ENCODE measurements at regions not wholly inside any gene's neighbourhood (a gene's known extent, or its start where the extent isn't known, plus 50 kb on each side); places are given as distances from the start of the nearest gene placed in this dataset.
"Not testable (repeated sequence)": the region's sequence is repeated elsewhere in the genome, so short reads cannot be mapped to it uniquely, and the experiment has no call there.

DNA sequence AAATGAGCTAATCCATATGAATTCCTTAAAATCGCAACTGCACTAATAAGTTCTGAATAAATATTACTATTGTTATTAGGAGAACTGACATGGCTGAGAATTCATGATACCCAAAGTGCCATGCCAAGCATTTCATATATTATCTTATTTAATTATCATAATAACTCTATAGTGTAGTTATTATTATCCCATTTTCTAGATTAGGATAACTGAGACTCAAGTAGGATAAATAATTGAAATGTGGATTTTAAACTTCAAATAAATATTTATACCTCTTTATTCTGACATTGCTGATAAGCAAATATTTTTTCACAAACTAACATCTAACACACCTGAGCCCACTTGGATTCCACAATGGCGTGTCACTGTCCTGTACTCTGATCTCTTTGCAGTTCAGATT lies 492.7 kb downstream of the IRS1 start:
- no peak for DNase-seq (ENCODE audit: low read depth in 4 of 4, low spot score in 2 of 4)

DNA sequence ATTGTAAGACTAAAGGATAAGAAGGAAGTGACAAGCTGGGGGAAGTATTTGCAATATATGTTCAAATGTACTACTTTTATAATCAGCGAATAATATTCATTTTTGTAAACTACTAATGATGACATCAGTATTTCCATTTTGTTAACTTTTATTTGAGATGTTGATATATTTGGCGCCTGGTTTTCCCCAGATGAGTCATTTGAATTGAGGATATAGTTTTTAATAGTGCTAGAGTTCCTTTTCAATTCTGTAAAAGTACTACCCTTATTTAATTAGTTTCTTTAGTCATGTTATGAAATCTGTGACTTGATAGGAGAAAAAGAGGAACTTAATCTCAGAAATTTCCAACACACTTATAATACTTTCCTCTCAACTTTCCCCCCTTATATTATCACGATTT lies 495.3 kb downstream of the IRS1 start:
- DNase-seq (ENCODE audit: low read depth in 4 of 4, low spot score in 2 of 4), result no peak

DNA sequence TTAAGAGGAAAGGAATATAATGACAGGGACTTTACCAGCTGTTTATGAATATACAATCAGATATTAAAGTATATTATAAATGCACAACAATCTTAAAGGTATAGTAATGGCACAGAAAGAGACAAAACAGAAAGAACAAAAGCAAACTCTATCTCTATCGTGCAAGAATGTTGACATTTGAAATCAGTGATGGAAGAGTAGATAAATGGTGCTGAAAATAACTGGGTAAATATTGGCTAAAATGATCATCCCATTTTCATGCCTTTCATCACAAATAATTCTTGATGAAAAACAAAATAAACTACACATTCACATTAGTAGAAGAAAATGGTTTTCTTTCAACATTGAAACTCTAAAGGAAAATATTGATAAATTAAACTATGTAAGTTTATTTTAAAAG lies 495.9 kb downstream of the IRS1 start:
- DNase-seq (ENCODE audit: low read depth in 4 of 4, low spot score in 2 of 4), result no peak

DNA sequence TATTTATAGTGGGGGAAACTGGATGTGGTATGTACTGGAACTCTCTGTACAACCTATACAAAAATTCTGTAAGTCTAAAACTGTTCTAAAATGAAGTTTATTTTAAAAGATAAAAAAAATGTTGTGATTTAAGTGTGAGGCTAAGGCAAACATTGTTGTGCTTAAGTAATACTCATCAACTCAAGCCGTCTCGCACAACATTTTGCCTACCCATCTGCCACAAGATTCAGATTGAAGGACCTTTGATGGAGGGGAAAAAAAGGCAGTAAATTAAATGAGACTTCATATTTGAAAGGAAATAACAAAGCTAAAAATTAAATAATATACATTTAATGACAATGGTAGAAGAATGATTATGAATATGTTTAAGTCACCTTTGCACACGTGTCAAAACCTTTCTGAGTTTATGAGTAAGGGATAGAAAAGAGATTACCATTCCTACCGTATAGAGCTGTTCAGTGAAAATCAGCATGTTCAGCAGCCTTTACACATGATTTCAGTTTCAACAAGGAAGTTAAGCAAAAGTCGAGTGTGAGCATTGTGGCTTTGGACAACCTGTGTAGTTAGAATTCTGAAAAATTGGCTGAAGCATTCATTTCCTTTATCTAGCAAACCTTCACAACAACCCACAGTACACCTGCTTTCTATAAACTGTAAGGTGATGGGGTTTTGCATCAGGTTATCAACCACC lies 499.3 kb downstream of the IRS1 start:
- DNase-seq (ENCODE audit: low read depth in 4 of 4, low spot score in 2 of 4), result no peak

DNA sequence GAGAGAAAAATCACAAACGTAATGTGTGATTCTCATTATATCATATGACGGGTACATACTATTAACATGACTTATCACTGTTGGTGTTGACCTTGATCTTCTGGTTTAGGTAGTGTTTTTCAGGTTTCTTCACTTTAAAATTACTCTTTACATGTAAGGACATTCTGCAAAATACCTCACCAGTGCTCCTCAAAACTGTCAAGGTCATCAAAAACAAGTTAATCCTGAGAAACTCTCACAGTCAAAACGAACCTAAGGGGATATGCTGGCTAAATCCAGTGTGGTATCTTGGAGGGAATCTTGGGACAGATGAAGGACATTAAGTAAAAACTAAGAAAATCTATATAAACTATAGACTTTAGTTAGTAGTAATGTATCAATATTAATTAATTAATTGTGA lies 499.8 kb downstream of the IRS1 start:
- DNase-seq (ENCODE audit: low read depth in 4 of 4, low spot score in 2 of 4), result no peak

DNA sequence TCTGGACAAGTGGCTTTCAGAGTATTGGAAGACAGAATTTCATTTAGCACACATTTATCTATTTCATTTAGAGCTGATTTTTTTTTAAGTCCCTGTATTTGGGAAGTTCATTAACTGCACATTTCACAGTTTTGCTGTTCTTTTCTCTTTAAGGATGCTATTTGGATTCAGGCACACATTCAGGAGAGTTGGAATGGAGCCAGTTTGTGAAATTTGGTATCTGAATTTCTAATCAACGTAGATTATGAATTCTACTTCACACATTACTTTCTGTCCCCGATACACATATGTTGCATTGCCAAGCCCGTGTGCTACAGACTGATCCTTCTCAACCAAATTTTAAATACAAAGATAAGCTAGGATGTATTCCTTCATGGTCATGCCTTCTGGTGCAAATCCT lies 503.9 kb downstream of the IRS1 start:
- no peak for DNase-seq (ENCODE audit: low read depth in 4 of 4, low spot score in 2 of 4)

DNA sequence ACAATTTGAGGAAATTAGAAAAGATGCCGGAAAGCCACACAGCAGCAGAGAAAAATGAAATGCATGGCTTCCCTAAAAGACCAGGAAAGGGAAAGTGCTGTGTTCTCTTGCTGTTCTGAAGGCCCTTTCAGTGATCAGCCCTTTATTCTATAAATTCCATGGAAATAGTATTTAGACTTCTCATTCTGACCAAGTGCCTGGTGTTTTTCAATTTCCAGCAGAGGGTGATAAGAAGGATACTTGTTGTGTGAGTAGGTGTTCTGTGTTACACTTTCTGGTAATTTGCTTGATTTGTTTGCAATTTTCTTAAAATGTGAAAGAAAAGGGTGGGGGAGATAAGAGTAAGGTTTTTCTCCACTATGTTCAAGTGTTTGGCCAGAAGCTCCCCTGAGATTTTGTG lies 504.5 kb downstream of the IRS1 start:
- no peak for DNase-seq (ENCODE audit: low read depth in 4 of 4, low spot score in 2 of 4)

DNA sequence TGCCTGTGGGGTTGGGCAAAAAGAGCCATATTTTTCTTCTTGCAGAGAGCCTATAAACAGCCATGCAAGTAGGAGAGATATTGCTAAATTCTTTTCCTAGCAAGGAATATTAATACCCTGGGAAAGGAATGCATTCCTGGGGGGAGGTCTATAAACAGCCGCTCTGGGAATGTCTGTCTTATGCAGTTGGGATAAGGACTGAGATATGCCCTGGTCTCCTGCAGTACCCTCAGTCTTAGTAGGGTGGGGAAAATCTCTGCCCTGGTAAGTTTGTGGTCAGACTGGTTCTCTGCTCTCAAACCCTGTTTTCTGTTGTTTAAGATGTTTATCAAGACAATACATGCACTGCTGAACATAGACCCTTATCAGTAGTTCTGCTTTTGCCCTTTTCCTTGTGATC lies 508.3 kb downstream of the IRS1 start:
- DNase-seq (ENCODE audit: low read depth in 4 of 4, low spot score in 2 of 4), result not testable (repeated sequence)

DNA sequence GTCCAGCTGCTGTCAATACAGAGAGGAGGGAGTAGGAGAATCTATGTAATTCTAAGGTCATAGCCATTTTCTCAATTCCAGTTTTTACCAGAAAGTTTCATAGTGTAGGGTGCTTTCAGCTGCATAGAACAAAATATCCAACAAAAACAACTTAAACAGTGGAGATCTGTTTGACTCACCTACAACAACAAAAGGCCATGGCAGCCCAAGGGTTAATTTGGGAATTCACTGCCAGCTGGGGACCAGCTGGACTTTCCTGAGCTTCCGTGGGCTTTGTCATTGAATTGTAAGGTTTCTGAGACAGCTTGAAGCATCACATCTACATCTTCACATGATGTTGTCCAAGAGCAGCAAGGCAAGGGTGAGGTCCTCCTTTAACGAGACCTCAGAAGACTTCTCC lies 512.7 kb downstream of the IRS1 start:
- DNase-seq (ENCODE audit: low read depth in 4 of 4, low spot score in 2 of 4), result no peak

DNA sequence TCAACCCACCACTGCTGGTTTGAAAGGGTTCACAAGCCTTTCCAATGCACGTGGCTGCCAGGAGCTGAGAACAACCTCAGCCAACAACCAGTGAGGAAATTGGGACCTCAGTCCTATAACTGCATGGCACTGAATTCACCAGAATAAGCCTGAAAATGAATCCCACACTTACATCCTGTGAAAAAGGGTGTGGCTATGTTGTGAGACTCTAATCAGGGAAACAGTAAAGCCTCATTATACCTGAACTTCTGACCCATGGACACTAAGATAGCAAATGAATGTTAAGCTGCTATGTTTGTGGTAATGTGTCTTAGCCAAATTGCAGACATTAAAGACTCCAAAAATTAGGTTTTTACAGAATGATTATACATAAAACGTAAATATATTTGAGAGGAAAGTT lies 515.8 kb downstream of the IRS1 start:
- DNase-seq (ENCODE audit: low read depth in 4 of 4, low spot score in 2 of 4), result no peak

DNA sequence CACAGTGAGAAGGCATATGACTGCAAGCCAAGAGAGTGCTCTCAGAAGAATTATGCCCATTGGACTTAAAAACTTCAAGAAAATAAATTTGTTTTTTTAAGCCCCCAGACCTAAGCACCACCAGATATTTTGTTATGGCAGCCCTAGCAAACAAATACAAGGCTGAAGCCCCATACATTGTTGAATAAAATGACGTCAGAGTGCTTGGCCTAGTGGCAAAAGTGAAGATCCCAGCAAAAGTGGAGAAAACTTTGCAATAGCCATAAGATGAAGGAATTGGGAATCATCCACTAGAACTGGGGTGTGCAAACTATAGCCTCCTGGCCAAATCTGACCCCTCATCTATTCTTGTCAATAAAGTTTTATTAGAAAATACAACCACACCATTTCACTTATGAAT lies 517.5 kb downstream of the IRS1 start:
- no peak for DNase-seq (ENCODE audit: low read depth in 4 of 4, low spot score in 2 of 4)

DNA sequence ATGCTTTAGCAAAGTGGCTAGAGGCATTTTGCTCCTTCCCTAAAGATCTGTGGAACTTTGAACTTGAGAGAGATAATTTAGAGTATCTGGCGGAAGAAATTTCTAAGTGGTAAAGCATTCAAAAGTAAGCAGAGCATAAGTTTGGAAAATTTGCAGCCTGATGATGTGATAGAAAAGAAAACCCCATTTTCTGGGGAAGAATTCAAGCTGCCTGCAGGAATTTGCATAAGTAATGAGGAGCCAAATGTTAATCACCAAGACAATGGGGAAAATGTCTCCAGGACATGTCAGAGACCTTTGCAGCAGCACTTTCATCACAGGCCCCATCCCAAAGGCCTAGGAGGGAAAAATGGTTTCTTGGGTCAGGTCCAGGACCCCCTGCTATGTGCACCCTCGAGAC lies 519.5 kb downstream of the IRS1 start:
- not testable (repeated sequence) for DNase-seq (ENCODE audit: low read depth in 4 of 4, low spot score in 2 of 4)

DNA sequence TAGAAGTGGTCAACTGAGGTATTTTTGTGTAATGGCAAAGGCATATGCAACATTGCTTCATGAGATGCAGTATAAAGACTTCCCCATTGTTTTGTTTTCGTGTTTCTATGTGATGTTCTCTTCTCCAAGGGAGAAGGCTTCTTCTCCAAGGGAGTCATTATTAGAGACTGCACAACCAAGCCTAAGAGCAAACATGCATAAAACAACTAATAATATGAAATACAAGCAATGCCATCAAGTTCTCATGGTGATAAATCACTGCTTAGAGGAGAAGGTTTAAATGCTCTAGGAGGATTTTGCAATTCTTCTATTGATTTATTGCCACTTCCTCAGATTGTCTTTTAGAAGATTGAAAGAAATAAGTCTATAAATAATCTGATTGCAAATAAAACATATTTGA lies 524.4 kb downstream of the IRS1 start:
- no peak for DNase-seq (ENCODE audit: low read depth in 4 of 4, low spot score in 2 of 4)

DNA sequence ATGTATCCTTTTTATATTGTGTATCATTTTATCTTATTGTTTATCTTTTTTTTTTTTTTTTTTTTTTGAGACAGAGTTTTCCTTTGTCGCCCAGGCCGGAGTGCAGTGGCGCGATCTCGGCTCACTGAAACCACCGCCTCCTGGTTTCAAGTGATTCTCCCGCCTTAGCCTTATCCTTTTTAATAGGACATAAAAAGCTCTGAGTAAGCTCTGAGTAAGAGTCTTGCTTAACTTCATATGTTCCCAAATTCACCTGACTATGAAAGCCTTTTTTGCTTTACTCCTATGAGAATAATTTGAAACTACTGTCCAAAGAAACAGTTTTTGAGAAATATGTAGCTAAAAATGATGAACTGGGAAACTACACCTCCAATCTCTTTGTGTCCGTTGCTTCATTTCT lies 525.5 kb downstream of the IRS1 start:
- no peak for DNase-seq (ENCODE audit: low read depth in 4 of 4, low spot score in 2 of 4)

DNA sequence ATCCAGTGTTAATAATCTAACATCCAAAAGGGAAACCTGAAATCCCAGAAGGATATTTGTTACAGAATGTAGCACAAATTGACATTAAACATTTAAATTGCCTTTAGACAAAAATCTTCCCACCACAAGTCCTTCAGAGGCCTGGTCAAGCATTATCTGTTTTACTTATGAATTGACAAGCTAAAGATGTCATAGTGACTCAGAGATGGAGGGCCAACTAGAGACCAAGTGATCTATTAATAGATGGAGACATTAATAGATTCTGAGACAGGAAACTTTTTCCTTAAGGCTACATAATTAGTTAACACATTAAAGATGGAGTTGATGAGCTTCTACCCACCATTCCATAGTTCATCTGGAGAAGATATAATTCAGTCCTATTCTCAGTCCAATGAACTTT lies 526.2 kb downstream of the IRS1 start:
- no peak for DNase-seq (ENCODE audit: low read depth in 4 of 4, low spot score in 2 of 4)

DNA sequence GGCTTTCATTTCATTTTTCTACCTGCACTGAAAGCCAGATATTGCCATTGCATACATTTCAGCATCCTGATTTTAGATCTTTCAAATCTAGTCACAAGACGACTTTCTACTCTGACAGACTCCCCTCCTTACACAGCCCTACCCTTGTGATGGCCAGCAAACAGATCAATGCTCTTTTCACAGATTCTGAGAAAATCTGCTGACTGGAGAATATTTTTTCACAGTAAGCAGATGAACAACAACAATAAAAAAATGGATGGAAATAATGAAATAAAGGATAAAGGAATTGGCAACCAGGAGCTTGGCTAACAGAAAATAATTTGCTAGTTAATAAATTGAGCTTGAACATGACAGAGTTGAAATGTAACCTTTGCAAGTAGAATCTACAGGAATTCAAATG lies 527.2 kb downstream of the IRS1 start:
- no peak for DNase-seq (ENCODE audit: low read depth in 4 of 4, low spot score in 2 of 4)

DNA sequence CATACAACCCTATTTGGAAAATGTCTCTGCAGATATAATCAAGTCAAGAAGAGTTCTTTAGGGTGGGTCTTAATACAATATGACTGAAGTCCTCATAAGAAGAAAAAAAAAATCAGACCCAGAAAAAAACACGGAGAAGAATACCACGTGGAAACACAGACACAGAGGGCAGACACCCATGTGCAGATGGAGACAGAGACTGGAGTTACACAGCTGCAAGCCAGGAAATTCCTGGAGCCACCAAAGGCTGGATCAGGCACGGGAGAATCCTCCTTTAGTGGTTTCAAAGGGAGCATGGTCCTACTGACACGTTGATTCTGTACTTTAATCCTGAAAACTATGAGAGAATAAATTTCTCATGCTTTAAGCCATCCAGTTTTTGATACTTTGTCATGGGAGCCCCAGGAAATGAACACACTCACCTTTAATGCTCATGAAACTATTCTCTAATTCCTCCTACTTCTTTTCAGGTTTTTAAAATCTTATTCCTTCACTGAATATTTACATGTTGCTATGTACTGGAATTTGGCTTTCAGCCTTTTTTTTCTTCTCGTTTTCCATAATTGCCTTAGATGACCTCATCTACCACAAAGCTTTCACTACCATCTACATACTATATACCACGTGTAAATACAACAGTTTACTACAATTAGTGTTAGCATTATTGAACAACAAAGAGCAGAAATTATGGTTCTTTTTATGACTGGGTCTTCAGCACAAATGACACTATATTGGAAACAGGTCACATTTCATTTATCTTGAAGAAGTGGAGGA lies 529.1 kb downstream of the IRS1 start:
- DNase-seq (ENCODE audit: low read depth in 4 of 4, low spot score in 2 of 4), result no peak

DNA sequence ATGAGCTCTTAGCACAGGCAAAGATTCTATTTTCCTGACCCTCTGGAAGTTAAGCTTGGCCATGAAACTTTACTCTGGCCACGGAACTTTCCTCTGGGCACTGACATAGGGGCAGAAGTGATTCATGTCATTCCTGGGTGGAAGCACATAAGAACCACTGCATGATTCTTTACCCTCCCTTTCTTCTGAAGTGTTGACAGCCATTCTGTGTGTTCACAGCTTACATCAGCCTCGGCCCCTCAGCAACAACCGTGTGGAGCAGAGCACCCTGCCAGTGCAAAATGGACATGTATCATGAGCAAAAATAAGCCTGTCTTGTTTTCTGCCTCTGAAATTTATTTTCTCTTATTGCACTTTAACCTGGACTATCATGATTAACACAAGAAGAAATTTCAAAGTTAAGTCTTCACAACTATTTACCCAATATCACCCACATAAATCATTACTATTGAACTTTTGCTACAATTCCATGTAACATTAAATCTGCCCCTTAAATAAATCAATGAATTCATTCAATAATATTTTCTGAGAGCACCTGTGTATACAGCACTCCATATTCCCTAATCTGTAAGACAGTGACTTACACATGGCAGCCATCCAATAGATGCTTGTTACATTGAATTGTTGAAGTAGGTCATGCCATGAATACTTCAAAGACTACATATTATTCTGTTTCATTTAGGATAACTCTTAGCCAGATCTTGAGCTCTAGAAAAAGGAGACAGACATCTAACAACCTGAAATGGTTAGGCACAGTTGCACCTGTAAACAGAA lies 531.9 kb downstream of the IRS1 start:
- DNase-seq (ENCODE audit: low read depth in 4 of 4, low spot score in 2 of 4), result no peak

DNA sequence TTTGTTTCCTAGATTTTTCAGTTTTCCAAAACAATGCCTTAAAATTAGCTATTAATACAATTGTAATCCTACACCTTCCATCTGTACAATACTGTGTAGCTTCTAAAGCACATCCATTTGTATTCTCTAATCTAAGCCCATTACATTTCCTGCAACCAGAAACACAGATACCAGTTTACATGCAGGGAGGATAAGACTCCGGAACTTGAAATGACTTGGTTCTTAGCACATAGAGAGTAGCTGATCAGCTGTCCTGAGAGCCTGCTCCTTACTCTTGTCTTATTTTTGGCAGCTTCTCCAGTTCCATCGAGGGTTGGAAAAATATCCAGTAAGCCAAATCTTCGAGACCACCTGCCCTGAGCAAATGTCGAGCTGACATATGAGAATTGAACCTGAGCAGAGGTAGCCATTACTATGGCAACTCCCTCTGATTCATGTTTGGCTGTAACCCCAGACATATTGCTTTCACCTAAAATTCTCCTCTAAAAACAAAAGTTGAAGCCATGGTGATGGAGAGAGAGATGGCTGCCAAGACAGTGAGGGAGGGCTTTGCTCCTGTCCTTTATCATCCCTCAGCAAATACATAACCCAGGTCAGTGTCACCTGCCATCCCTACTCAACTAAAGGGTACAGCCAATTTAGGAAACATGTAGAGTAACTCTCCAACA lies 542.8 kb downstream of the IRS1 start:
- DNase-seq (ENCODE audit: low read depth in 4 of 4, low spot score in 2 of 4), result no peak

DNA sequence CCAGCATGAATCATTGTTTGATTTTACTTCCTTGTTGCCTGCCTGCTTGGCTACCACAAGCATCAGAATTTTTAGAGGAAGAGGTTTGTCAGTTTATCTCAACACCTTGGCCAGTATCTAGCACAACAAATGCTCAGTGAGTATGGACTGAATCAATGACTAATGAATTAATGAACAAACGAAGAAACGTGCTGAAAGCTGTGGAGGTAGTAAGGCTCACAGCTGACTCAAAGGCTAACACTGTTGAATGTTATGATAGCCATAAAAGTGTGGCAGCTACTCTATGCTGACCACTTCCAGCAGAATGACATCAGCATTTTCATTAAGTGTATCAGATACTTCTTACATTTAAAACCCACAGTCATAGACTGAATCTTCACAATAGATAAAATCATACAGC lies 543.4 kb downstream of the IRS1 start:
- no peak for DNase-seq (ENCODE audit: low read depth in 4 of 4, low spot score in 2 of 4)

DNA sequence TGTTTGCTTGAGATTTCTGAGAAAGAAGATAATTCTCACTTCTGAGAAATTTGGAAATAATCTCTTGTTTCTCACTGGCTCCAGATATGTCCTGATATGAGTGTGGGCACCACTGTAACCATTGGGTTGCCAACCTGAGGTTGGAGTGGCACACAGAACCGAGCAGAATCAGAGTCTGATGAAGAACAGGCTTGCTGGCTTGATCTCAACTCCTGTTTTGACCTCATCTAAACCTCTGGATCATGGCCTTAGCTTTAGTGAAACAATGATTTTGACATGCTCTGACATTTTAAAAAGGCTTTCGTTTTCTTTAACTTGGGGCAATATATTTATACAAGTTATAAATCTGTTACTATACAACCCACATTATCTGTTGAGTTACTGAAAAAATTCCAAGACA lies 548.0 kb downstream of the IRS1 start:
- no peak for DNase-seq (ENCODE audit: low read depth in 4 of 4, low spot score in 2 of 4)

Measured in left renal cortex interstitium (tissue), 4 donors.